ENCODE measurements at regions not wholly inside any gene's neighbourhood (a gene's known extent, or its start where the extent isn't known, plus 50 kb on each side); places are given as distances from the start of the nearest gene placed in this dataset.

DNA sequence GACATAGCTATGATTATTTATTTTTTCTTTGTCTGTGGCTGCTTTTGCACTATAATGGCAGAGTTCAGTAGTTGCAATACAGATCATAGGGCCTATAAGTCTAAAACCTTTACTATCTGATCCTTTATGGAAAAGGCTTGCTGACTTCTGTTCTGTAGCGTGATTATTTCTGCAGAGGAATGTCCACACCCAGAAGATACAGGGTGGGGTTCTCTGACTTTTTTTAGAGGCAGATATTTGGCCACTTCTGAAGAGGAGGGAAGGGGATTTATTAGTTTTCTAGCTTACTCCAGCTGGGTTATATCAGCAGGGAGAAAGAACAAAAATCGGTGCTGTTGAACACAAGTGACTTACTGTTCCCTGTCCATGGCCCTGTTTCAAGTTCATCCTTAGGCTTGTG lies 97.6 kb downstream of the RPE65 start:
- peaks cover 2% of the 10 kb centered on the region for H3K9me3 Mint-ChIP-seq
- H3K36me3 Mint-ChIP-seq: no peaks in the 10 kb centered on the region
- no peak for ATAC-seq
- H3K27ac Mint-ChIP-seq: no peak overlapping the region
- no peaks in the 10 kb centered on the region for H3K27me3 Mint-ChIP-seq
- DNase-seq (ENCODE audit: low spot score): no peak
- no peak overlapping the region for H3K4me3 Mint-ChIP-seq
- H3K4me1 Mint-ChIP-seq (ENCODE audit: low read depth in 2 of 2): no peaks in the 10 kb centered on the region

DNA sequence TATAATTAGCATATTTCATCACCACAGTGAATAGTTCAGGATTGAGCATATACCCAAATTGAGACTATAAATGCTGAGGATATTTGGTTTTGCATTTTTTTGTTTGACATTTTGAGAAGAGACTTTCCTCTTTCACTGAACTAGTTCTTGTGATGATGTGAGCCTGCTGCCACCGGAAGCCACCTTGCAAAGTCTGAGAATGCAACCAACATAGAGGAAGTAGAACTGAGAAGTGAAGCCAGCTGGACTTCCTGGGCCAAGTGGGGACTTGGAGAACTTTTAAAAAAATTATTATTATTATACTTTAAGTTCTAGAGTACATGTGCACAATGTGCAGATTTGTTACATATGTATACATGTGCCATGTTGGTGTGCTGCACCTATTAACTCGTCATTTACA lies 102.3 kb downstream of the RPE65 start:
- DNase-seq (ENCODE audit: low spot score) (no peak), ATAC-seq (no peak)
- H3K36me3 Mint-ChIP-seq: no peaks in the 10 kb centered on the region
- no peak overlapping the region for H3K4me3 Mint-ChIP-seq
- no peak overlapping the region for H3K27ac Mint-ChIP-seq
- H3K9me3 Mint-ChIP-seq: peaks cover 2% of the 10 kb centered on the region
- no peaks in the 10 kb centered on the region for H3K4me1 Mint-ChIP-seq (ENCODE audit: low read depth in 2 of 2)
- H3K27me3 Mint-ChIP-seq: no peaks in the 10 kb centered on the region

DNA sequence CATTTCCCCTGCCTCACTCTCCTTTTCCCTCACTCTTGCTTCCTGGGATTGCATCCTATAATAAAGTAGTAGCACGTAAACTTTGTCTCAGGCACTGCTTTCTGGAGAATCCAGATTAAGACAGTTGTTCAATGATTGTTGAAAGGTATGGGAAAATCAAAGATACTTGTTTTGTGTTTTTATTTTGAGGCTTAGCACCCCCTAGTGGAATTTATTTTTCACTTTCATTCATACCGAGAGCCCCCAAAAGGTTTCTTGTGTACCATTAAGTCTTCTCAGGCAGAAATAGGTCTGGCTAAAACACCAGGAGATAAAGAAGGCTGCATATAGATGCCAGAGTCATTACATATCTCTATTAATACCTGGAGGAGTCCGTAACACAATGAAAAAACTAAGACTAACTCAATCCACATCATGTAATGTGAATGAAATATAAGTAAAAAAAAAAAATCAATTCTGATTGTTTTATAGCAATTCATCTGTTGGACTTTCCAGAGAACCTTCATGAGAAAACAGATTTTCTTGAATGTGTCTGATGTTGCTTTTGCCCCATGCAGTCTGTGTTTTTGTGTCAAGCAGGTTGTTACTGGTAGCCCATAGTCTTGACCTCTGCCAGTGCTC lies 103.5 kb downstream of the RPE65 start:
- DNase-seq (ENCODE audit: low spot score) (no peak), ATAC-seq (no peak)
- H3K27me3 Mint-ChIP-seq: no peaks in the 10 kb centered on the region
- no peak overlapping the region for H3K4me3 Mint-ChIP-seq
- H3K9me3 Mint-ChIP-seq: peaks cover 2% of the 10 kb centered on the region
- no peak overlapping the region for H3K27ac Mint-ChIP-seq
- H3K36me3 Mint-ChIP-seq: no peaks in the 10 kb centered on the region
- H3K4me1 Mint-ChIP-seq (ENCODE audit: low read depth in 2 of 2): no peaks in the 10 kb centered on the region

DNA sequence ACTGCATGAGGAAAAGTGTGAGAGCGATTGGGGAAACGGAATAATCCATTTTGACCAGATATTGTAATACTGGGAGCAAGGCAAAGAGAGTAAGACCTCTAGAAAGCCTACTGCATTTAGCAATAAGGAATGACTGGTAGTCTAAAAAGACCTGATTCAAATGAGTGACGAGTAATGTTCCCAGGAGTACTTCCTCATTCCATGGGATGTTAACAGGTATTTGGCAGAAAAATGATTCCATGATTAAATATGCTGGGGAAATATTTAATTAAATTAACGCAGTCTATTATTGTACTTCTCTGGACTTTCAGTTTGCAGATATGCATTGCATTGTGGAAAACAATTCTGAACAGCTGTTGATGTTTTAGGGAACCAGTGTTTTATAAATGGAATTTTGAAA lies 105.5 kb downstream of the RPE65 start:
- ATAC-seq (no peak), DNase-seq (ENCODE audit: low spot score) (no peak)
- Mint-ChIP-seq H3K9me3 (no peaks in the 10 kb centered on the region), H3K27me3 (no peaks in the 10 kb centered on the region), H3K27ac (no peak overlapping the region), H3K36me3 (no peaks in the 10 kb centered on the region), H3K4me3 (no peak overlapping the region), H3K4me1 (ENCODE audit: low read depth in 2 of 2) (no peaks in the 10 kb centered on the region)

DNA sequence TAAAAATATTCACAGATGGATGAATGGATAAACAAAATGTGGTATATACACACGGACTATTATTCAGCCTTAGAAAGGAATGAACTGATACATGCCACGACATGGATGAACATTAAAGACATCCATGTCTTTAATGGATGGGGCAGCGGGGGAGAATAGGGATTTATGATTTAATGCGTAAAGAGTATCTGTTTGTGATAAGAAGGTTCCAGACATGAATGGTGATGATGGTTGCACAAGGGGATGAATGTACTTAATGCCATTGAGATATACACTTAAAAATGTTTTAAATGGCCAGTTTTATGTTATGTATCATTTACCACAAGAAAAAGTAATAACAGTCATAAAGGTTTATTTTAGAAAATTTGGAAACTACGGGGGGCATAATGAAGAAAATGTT lies 108.6 kb upstream of the WLS start:
- Mint-ChIP-seq H3K4me3 (no peak overlapping the region), H3K9me3 (no peaks in the 10 kb centered on the region), H3K27ac (no peak overlapping the region), H3K4me1 (ENCODE audit: low read depth in 2 of 2) (no peaks in the 10 kb centered on the region), H3K36me3 (no peaks in the 10 kb centered on the region), H3K27me3 (no peaks in the 10 kb centered on the region)
- DNase-seq (ENCODE audit: low spot score) (no peak), ATAC-seq (no peak)

DNA sequence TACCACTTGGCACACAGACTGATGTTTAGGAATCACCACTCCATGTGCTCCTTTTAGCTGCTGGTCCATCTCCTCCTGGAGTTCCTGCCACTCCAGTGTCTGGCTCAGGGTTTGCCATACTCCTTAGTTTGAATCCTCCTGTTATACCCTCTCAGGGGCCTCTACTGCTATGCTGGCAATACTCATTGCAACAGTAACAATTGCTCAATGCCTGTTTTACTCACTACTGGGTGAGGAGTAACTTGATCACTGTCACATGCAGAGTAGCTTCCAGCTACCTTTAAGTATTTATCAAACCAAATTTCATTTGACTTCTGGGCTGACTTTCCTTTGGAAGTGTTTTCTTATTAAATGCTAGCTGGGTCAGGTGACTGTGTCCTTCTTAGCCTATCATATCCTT lies 107.2 kb upstream of the WLS start:
- no peak overlapping the region for H3K27ac Mint-ChIP-seq
- no peak overlapping the region for H3K4me3 Mint-ChIP-seq
- H3K4me1 Mint-ChIP-seq (ENCODE audit: low read depth in 2 of 2): no peaks in the 10 kb centered on the region
- ATAC-seq (no peak), DNase-seq (ENCODE audit: low spot score) (no peak)
- no peaks in the 10 kb centered on the region for H3K27me3 Mint-ChIP-seq
- H3K36me3 Mint-ChIP-seq: no peaks in the 10 kb centered on the region
- no peaks in the 10 kb centered on the region for H3K9me3 Mint-ChIP-seq

DNA sequence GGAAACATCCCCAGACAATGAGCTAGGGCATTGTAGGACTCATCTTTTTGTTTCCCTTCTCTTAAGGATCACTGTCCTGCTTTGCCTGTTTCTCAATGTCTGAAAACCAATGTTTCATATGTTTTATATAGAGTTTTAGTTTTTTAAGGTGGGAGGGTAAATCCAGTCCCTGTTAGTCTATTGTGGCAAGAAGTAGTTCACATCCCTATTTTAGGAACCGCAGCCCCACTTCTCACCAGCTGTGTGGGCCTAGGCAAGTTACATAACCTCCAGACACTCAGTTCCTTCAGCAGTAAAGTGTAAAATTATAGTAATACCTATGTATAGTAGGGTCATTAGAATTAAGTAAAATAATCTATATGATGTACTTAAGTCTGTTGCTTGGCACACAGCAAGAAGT lies 105.8 kb upstream of the WLS start:
- H3K4me1 Mint-ChIP-seq (ENCODE audit: low read depth in 2 of 2): no peaks in the 10 kb centered on the region
- no peaks in the 10 kb centered on the region for H3K27me3 Mint-ChIP-seq
- H3K4me3 Mint-ChIP-seq: no peak overlapping the region
- ATAC-seq (no peak), DNase-seq (ENCODE audit: low spot score) (no peak)
- no peaks in the 10 kb centered on the region for H3K36me3 Mint-ChIP-seq
- no peaks in the 10 kb centered on the region for H3K9me3 Mint-ChIP-seq
- H3K27ac Mint-ChIP-seq: no peak overlapping the region

DNA sequence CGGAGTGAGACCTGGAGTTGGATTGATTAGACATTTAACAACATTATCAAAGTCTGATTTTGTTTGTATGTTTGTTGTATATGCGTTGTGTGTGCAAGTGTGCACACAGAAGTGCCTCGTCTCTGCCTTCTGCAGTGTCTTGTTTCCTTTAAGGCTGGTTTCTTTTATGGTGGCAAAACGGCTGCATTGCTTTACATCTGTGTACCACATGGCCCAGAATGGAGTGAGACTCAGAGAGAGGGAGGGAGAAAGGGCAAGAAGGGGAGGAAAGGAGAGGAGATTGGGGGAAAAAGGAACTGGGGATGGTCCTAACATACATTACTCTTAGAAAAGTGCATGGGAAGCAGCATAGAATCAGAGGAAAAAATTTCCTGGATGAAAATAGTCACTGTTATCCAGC lies 99.7 kb upstream of the WLS start:
- no peaks in the 10 kb centered on the region for H3K4me1 Mint-ChIP-seq (ENCODE audit: low read depth in 2 of 2)
- no peak overlapping the region for H3K27ac Mint-ChIP-seq
- H3K27me3 Mint-ChIP-seq: no peaks in the 10 kb centered on the region
- H3K36me3 Mint-ChIP-seq: no peaks in the 10 kb centered on the region
- no peak for DNase-seq (ENCODE audit: low spot score)
- peaks cover 2% of the 10 kb centered on the region for H3K9me3 Mint-ChIP-seq
- H3K4me3 Mint-ChIP-seq: no peak overlapping the region
- ATAC-seq: no peak

DNA sequence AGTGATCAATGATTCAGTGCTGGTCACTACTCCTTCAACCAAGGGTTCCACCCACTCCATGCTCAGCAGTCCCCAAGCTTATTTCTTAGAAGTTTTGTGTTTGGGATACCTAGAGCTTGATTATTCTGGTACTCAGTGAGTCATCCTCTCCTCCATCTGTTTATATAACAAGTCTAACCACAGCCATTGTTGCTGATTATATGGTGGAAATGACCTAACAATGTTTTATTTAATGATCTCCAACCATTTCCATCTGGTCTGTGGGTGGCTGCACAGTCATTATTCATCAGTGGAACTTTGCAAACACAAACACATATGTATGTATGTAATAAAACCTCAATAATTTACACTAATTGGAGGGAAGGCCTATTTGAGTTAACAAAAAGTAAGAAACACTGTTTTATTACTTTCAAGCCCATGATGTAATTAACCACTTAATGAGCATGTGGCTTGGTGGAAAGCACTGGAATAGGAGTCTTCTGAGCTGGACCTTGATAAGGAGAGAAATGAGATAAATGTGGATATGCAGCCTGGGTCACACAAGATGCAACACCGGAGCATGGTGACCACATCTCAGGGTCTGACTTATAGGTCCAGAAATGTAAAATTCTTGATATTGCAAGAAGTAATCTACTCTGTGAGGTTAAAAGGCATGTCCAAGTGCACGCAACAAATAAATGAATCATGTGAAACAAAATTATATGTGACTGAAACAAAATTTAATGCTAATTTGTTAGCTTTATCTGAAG lies 99.0 kb upstream of the WLS start:
- Mint-ChIP-seq H3K27ac (no peak overlapping the region), H3K27me3 (no peaks in the 10 kb centered on the region), H3K36me3 (no peaks in the 10 kb centered on the region), H3K9me3 (peaks cover 2% of the 10 kb centered on the region), H3K4me1 (ENCODE audit: low read depth in 2 of 2) (no peaks in the 10 kb centered on the region), H3K4me3 (no peak overlapping the region)
- ATAC-seq (no peak), DNase-seq (ENCODE audit: low spot score) (no peak)

DNA sequence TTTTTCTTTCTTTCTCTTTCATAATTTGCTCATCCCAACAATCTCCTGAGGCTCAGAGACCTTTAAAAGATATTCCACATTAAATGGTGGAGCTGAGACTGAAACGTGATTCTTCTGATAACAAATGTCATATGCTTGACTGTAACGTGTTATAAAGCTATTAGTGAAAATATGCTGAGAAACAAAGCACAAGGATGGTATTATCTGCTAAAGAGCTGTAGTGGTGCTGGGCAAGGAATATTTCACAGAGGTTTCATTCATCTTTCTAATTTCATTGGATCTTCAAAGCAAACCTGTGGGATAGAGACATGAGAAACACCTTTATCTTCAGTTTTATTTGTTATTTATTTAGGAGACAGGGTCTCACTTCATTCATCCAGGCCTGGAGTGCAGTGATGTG lies 98.1 kb upstream of the WLS start:
- Mint-ChIP-seq H3K36me3 (no peaks in the 10 kb centered on the region), H3K27ac (no peak overlapping the region), H3K4me3 (no peak overlapping the region), H3K9me3 (peaks cover 6% of the 10 kb centered on the region), H3K27me3 (no peaks in the 10 kb centered on the region), H3K4me1 (ENCODE audit: low read depth in 2 of 2) (no peaks in the 10 kb centered on the region)
- DNase-seq (ENCODE audit: low spot score) (no peak), ATAC-seq (no peak)

DNA sequence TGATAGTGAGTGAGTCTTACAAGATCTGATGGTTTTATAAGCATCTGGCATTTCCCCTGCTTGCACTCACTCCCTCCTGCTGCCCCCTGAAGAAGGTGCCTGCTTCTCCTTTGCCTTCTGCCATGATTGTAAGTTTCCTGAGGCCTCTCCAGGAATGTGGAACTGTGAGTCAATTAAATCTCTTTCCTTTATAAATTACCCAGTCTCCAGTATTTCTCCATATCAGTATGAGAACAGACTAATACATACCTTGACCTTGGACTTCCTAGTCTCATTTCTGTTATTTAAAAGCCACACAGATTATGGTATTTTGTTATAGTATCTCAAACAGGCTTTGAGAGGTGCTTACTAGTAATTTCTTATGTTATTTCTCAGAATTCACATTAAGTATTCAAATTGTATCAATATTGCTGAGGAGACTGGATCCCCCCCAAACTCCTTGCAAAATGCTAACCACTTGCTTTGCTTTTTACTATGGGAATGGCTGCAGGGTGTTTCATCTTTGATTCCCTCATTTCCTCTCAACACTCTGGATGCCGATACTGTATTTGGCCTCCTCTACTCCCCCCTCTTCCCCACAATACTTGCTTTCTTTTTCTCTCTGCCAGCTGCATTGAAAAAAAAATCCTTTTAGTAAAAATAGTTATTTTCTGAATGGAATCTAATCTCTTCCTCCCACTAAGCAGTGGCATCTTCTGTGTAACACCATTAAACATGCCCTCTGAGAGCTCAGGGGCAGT lies 96.9 kb upstream of the WLS start:
- Mint-ChIP-seq H3K9me3 (peaks cover 9% of the 10 kb centered on the region), H3K4me3 (no peak overlapping the region), H3K36me3 (no peaks in the 10 kb centered on the region), H3K27ac (no peak overlapping the region), H3K4me1 (ENCODE audit: low read depth in 2 of 2) (no peaks in the 10 kb centered on the region), H3K27me3 (no peaks in the 10 kb centered on the region)
- no peak for ATAC-seq
- no peak for DNase-seq (ENCODE audit: low spot score)

DNA sequence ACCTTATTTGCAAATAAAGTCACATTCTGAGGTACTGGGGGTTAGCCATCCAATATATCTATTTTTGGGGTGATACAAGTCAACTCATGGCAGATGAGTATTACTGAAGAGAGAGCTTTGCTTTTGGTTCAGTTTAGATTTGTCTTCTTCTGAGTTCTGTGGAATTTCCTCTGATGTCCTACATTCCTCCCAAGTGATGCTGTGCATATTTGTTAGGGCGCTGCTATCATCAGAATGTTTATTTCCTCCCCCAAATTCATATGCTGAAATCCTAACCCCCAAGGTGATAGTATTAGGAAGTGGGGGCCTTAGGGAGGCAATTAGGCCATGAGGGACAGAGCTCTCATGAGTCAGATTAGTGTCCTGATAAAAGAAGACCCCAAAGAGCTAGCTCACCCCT lies 96.2 kb upstream of the WLS start:
- DNase-seq (ENCODE audit: low spot score) (no peak), ATAC-seq (no peak)
- no peak overlapping the region for H3K4me3 Mint-ChIP-seq
- no peaks in the 10 kb centered on the region for H3K36me3 Mint-ChIP-seq
- H3K27me3 Mint-ChIP-seq: no peaks in the 10 kb centered on the region
- no peaks in the 10 kb centered on the region for H3K4me1 Mint-ChIP-seq (ENCODE audit: low read depth in 2 of 2)
- no peak overlapping the region for H3K27ac Mint-ChIP-seq
- H3K9me3 Mint-ChIP-seq: peaks cover 9% of the 10 kb centered on the region

DNA sequence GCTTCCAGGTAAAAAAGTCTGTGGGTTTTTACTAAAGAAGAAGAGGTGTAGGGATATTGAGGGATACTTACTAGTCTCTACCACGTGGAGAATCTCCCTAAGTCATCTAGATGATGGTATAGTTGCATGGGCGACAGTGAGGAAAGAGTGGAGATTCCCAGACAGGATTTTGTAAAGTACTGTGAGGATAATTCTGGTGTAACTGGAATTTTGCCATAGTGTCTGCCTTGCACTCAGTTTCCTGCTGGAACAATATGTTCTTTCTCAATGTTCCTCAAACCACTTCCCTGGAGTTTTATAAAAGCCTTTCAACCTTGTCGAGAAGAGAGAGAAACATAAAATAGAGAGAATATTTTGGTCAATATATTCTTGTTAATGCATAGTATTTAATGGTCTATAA lies 95.1 kb upstream of the WLS start:
- H3K27ac Mint-ChIP-seq: no peak overlapping the region
- H3K4me1 Mint-ChIP-seq (ENCODE audit: low read depth in 2 of 2): no peaks in the 10 kb centered on the region
- DNase-seq (ENCODE audit: low spot score): no peak
- ATAC-seq: no peak
- no peak overlapping the region for H3K4me3 Mint-ChIP-seq
- no peaks in the 10 kb centered on the region for H3K27me3 Mint-ChIP-seq
- H3K36me3 Mint-ChIP-seq: no peaks in the 10 kb centered on the region
- peaks cover 9% of the 10 kb centered on the region for H3K9me3 Mint-ChIP-seq

DNA sequence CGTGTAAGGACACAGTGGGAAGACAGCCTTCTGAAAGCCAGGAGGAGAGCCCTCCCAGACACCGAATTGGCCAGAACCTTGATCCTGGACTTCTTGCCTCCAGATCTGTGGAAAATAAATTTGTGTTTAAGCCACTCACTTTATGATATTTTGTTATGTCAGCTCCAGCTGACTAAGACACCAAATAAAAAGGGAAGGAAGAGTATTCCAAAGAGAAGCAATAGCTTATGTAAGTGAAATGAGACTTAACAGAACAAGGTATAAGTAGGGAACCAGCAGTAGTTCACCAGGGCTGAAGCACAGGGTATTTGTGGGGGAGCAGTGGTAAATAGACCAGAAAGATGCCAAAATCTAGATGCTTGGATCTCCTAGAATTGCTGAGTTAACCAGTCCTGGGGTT lies 94.2 kb upstream of the WLS start:
- no peaks in the 10 kb centered on the region for H3K36me3 Mint-ChIP-seq
- H3K4me3 Mint-ChIP-seq: no peak overlapping the region
- DNase-seq (ENCODE audit: low spot score): no peak
- no peak for ATAC-seq
- H3K4me1 Mint-ChIP-seq (ENCODE audit: low read depth in 2 of 2): no peaks in the 10 kb centered on the region
- H3K27me3 Mint-ChIP-seq: no peaks in the 10 kb centered on the region
- H3K27ac Mint-ChIP-seq: no peak overlapping the region
- peaks cover 9% of the 10 kb centered on the region for H3K9me3 Mint-ChIP-seq
